SK-N-SH treated with all-trans-retinoic acid at 6 μM for 48 hours (cell line): ENCODE measurements at regions not wholly inside any gene's neighbourhood (a gene's known extent, or its start where the extent isn't known, plus 50 kb on each side); places are given as distances from the start of the nearest gene placed in this dataset.

Source experiments
- ARNTL ChIP-seq: fragments of 450-650 bp; formaldehyde crosslinking; IDR thresholded peaks from 2 replicates; pipeline ENCODE4 v1.5.0; 2020; ENCODE audit warnings: low read depth, mild to moderate bottlenecking, moderate library complexity, borderline replicate concordance
- BACH2 ChIP-seq: fragments of 250-450 bp; sonication (Bioruptor Pico); IDR thresholded peaks from 2 replicates; pipeline ENCODE4 v1.9.0; 2021; ENCODE audit warnings: mild to moderate bottlenecking, borderline replicate concordance
- CSDC2 ChIP-seq: fragments of 250-450 bp; sonication (Bioruptor Pico); IDR thresholded peaks from 2 replicates; pipeline ENCODE4 v1.5.0; 2020; ENCODE audit warnings: mild to moderate bottlenecking, moderate library complexity
- ESRRG ChIP-seq: fragments of 250-450 bp; sonication (Bioruptor Pico); IDR thresholded peaks from 2 replicates; pipeline ENCODE4 v1.6.1; 2021; ENCODE audit warnings: mild to moderate bottlenecking
- ZC3H10 ChIP-seq: fragments of 250-450 bp; sonication (Bioruptor Pico); IDR thresholded peaks from 2 replicates; pipeline ENCODE4 v1.5.1; 2021; ENCODE audit warnings: mild to moderate bottlenecking, moderate library complexity
- ZFP3 ChIP-seq: fragments of 250-450 bp; sonication (Bioruptor Pico); IDR thresholded peaks from 2 replicates; pipeline ENCODE4 v1.5.0; 2020; ENCODE audit warnings: mild to moderate bottlenecking, moderate library complexity
- ZFP30 ChIP-seq: fragments of 450-650 bp; formaldehyde crosslinking; IDR thresholded peaks from 2 replicates; pipeline ENCODE4 v1.5.0; 2022; ENCODE audit warnings: mild to moderate bottlenecking, moderate library complexity
- ZNF565 ChIP-seq: fragments of 450-650 bp; formaldehyde crosslinking; conservative IDR thresholded peaks from 2 replicates; pipeline ENCODE4 v1.5.0; 2020; ENCODE audit warnings: low read depth, mild to moderate bottlenecking, moderate library complexity
- TF ChIP-seq, protein P1 (sequence below): fragments of 250-450 bp; sonication (Bioruptor Pico); IDR thresholded peaks from 2 replicates; pipeline ENCODE4 v1.8.0; 2020; ENCODE audit warnings: mild to moderate bottlenecking, moderate library complexity, borderline replicate concordance
- TF ChIP-seq, protein P2 (sequence below): fragments of 250-450 bp; sonication (Bioruptor Pico); IDR thresholded peaks from 2 replicates; pipeline ENCODE4 v1.8.0; 2021; ENCODE audit warnings: low read depth, mild to moderate bottlenecking, moderate library complexity, borderline replicate concordance

DNA sequence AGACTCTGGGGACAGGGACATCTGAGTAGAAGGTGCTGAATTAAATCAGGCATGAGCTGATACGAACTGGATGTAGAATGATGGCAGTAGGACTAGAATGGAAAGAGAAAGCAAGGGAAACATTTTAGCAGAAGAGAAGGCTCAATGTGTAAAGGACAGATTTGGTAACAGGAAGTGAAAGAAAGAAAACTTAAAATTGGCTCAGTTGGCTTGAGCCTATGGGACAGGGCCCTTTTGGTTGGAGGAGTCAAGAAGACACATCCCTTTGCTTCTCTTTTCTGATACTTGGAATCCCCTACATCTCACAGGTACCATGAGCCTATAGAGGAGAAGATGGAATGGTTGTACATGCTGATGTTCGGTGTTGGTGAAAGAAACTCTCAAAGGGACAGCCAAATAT lies 300.6 kb upstream of the PLXNA2 start:
- TF ChIP-seq, protein P1, sequence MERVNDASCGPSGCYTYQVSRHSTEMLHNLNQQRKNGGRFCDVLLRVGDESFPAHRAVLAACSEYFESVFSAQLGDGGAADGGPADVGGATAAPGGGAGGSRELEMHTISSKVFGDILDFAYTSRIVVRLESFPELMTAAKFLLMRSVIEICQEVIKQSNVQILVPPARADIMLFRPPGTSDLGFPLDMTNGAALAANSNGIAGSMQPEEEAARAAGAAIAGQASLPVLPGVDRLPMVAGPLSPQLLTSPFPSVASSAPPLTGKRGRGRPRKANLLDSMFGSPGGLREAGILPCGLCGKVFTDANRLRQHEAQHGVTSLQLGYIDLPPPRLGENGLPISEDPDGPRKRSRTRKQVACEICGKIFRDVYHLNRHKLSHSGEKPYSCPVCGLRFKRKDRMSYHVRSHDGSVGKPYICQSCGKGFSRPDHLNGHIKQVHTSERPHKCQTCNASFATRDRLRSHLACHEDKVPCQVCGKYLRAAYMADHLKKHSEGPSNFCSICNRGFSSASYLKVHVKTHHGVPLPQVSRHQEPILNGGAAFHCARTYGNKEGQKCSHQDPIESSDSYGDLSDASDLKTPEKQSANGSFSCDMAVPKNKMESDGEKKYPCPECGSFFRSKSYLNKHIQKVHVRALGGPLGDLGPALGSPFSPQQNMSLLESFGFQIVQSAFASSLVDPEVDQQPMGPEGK (CRISPR knock-in tag): no peak
- TF ChIP-seq, protein P2, sequence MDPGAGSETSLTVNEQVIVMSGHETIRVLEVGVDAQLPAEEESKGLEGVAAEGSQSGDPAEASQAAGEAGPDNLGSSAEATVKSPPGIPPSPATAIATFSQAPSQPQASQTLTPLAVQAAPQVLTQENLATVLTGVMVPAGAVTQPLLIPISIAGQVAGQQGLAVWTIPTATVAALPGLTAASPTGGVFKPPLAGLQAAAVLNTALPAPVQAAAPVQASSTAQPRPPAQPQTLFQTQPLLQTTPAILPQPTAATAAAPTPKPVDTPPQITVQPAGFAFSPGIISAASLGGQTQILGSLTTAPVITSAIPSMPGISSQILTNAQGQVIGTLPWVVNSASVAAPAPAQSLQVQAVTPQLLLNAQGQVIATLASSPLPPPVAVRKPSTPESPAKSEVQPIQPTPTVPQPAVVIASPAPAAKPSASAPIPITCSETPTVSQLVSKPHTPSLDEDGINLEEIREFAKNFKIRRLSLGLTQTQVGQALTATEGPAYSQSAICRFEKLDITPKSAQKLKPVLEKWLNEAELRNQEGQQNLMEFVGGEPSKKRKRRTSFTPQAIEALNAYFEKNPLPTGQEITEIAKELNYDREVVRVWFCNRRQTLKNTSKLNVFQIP (CRISPR knock-in tag): no peak
- TF ChIP-seq ZFP30 (CRISPR knock-in tag) (no peak), ESRRG (no peak), ARNTL (CRISPR knock-in tag) (no peak), ZC3H10 (CRISPR knock-in tag) (no peak), CSDC2 (no peak), ZNF565 (CRISPR knock-in tag) (no peak), BACH2 (CRISPR knock-in tag) (no peak), ZFP3 (no peak)
